CD4-positive, alpha-beta T cell (primary cell): ENCODE measurements at regions not wholly inside any gene's neighbourhood (a gene's known extent, or its start where the extent isn't known, plus 50 kb on each side); places are given as distances from the start of the nearest gene placed in this dataset.
"Not testable (repeated sequence)": the region's sequence is repeated elsewhere in the genome, so short reads cannot be mapped to it uniquely, and the experiment has no call there.

Source experiments
- ATAC-seq: fragments of 200-7000 bp; cut with Tn5 transposase; one replicate; pipeline ENCODE4 v1.10.0; 2022; ENCODE audit warnings: mild to moderate bottlenecking; ENCODE audit not compliant: poor library complexity
- CTCF ChIA-PET: fragments of 350-600 bp; sonication (Branson Sonifier 250); formaldehyde crosslinking; loops from one replicate; lab custom pipeline; 2021; ENCODE audit warnings: antibody characterized with exemption, inconsistent platforms; lab: Charles Lee
- POLR2A ChIA-PET: fragments of 350-600 bp; sonication (Branson Sonifier 250); formaldehyde crosslinking; loops from one replicate; lab custom pipeline; 2021; ENCODE audit warnings: antibody characterized with exemption, inconsistent platforms; lab: Charles Lee
- DNase-seq, 14 experiments: peaks; one replicate each; pipeline ENCODE4 v3.0.0-alpha.2; 2013 to 2020; ENCODE audit warnings: mixed read lengths in 2 of 14
- H3K27ac ChIP-seq, 2 donors: one replicate each; pipeline versions ENCODE4 v1.5.1 to v1.7.0; 2013; ENCODE audit warnings: low read length in 2 of 2, low read depth in 1 of 2, mild to moderate bottlenecking in 1 of 2
- H3K27me3 ChIP-seq, 2 experiments: 1 replicate in 1 of 2; 2 replicates in 1 of 2; pipeline versions ENCODE4 v1.6.1 to v1.7.0; 2013; ENCODE audit warnings: low read length in 2 of 2, control low read depth in 1 of 2, mild to moderate bottlenecking in 1 of 2, moderate library complexity in 1 of 2; ENCODE audit not compliant: insufficient read depth in 2 of 2, control insufficient read depth in 1 of 2
- H3K36me3 ChIP-seq: one replicate; pipeline ENCODE4 v1.6.1; 2013; ENCODE audit warnings: low read length, control low read depth; ENCODE audit not compliant: insufficient read depth
- H3K4me1 ChIP-seq: one replicate; pipeline ENCODE4 v1.6.1; 2013; ENCODE audit warnings: low read length, control low read depth; ENCODE audit not compliant: insufficient read depth
- H3K4me3 ChIP-seq: one replicate; pipeline ENCODE4 v1.5.1; 2013; ENCODE audit warnings: mild to moderate bottlenecking, low read length, moderate library complexity
- H3K9me3 ChIP-seq, 2 experiments: 1 replicate in 1 of 2; 2 replicates in 1 of 2; pipeline versions ENCODE4 v1.6.1 to v1.7.0; 2013; ENCODE audit warnings: low read length in 2 of 2, mild to moderate bottlenecking in 2 of 2, control low read depth in 1 of 2, moderate library complexity in 1 of 2; ENCODE audit not compliant: control insufficient read depth in 1 of 2, insufficient read depth in 1 of 2
- H3K27ac Mint-ChIP-seq: one replicate; pipeline ENCODE4 v1.8.0; 2020; ENCODE audit warnings: mixed read lengths
- H3K27me3 Mint-ChIP-seq: one replicate; pipeline ENCODE4 v1.8.0; 2021; ENCODE audit warnings: mixed read lengths
- H3K36me3 Mint-ChIP-seq: one replicate; pipeline ENCODE4 v1.8.0; 2021; ENCODE audit warnings: low read depth, mixed read lengths
- H3K4me1 Mint-ChIP-seq: one replicate; pipeline ENCODE4 v1.8.0; 2021; ENCODE audit warnings: low read depth, mixed read lengths
- H3K4me3 Mint-ChIP-seq: one replicate; pipeline ENCODE4 v1.8.0; 2020; ENCODE audit warnings: mild to moderate bottlenecking, mixed read lengths
- H3K9me3 Mint-ChIP-seq: one replicate; pipeline ENCODE4 v1.8.0; 2020; ENCODE audit warnings: mixed read lengths
- intact Hi-C, 2 experiments: fragments of 100-400 bp; cut with DNase I in 1 of 2; cut with micrococcal nuclease in 1 of 2; formaldehyde crosslinking; loops; one replicate each; pipeline versions ENCODE4 v1.15.1 to v1.9.0; 2023 to 2025; cut with DNase I, micrococcal nuclease
- TF ChIP-seq, protein P1 (sequence below): fragments of 200-600 bp; IDR thresholded peaks from one replicate; pipeline ENCODE4 v1.8.0; 2022; ENCODE audit warnings: antibody characterized with exemption, mild to moderate bottlenecking

DNA sequence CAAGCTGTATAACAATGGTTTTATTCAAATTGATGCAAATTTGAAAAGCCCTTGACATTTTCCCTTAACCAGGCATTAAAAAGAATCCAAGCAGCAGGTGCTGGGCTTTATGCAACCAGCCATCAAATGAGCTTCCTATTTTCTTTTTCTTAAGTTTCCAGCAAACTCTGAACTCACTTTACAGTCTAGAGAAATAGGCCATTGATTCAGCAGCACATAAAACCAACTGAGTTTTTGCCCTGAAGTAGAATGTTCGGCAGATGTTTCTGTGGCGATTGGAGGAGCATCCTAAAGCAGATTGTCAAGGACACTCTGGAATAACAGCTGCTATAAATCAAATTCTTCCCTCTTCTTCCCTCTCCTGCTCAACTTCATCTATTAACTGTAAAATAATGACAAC lies 582.8 kb upstream of the CPEB2 start:
- Mint-ChIP-seq H3K4me1 (no peaks in the 10 kb centered on the region), H3K36me3 (no peaks in the 10 kb centered on the region), H3K9me3 (peaks cover 2% of the 10 kb centered on the region), H3K27me3 (no peaks in the 10 kb centered on the region), H3K27ac (no peak overlapping the region), H3K4me3 (no peak overlapping the region)
- CTCF ChIA-PET: no interaction called here
- POLR2A ChIA-PET: no interaction called here
- H3K4me3 ChIP-seq: no peak overlapping the region
- no peak overlapping the region for H3K27ac ChIP-seq
- intact Hi-C loops: no loop called here
- no peaks in the 10 kb centered on the region for H3K27me3 ChIP-seq
- peaks cover 0 to 3% of the 10 kb centered on the region in 2 experiments for H3K9me3 ChIP-seq
- DNase-seq (no peak), ATAC-seq (no peak)
- H3K36me3 ChIP-seq: no peaks in the 10 kb centered on the region
- TF ChIP-seq, protein P1, sequence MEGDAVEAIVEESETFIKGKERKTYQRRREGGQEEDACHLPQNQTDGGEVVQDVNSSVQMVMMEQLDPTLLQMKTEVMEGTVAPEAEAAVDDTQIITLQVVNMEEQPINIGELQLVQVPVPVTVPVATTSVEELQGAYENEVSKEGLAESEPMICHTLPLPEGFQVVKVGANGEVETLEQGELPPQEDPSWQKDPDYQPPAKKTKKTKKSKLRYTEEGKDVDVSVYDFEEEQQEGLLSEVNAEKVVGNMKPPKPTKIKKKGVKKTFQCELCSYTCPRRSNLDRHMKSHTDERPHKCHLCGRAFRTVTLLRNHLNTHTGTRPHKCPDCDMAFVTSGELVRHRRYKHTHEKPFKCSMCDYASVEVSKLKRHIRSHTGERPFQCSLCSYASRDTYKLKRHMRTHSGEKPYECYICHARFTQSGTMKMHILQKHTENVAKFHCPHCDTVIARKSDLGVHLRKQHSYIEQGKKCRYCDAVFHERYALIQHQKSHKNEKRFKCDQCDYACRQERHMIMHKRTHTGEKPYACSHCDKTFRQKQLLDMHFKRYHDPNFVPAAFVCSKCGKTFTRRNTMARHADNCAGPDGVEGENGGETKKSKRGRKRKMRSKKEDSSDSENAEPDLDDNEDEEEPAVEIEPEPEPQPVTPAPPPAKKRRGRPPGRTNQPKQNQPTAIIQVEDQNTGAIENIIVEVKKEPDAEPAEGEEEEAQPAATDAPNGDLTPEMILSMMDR: no peak
- no peaks in the 10 kb centered on the region for H3K4me1 ChIP-seq

GRCh38 chr4:14426297-14426696 lies 576.0 kb upstream of the CPEB2 start:
- peaks cover 16% of the 10 kb centered on the region for H3K27me3 Mint-ChIP-seq
- H3K27ac ChIP-seq, intact Hi-C loops, H3K27ac Mint-ChIP-seq, CTCF ChIA-PET, POLR2A ChIA-PET, H3K4me1 Mint-ChIP-seq, H3K27me3 ChIP-seq, H3K36me3 ChIP-seq, ATAC-seq, DNase-seq, H3K36me3 Mint-ChIP-seq, H3K4me1 ChIP-seq, H3K9me3 ChIP-seq, H3K4me3 Mint-ChIP-seq, H3K4me3 ChIP-seq, H3K9me3 Mint-ChIP-seq: not testable (repeated sequence)

DNA sequence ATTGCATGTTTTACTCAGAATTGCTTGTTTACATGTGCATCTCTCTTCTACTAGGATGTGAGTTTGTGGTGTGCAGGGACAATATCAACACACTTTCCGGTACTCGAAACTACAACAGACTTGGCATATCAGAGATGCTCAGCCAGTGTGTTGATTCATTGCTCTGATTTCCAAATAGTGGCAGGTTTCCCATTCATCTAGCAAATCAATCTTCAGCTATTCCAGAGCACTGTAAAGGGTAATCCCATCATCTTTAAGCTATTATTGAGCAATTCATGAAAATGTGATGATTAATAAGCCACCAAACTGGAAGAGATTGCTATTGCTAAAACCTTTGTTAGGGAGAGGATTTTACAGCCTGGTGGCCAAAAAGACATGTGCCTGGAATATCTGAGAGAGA lies 574.2 kb upstream of the CPEB2 start:
- Histone ChIP-seq H3K4me1 (no peaks in the 10 kb centered on the region), H3K27ac (no peak overlapping the region), H3K4me3 (no peak overlapping the region), H3K9me3 (peaks cover 0 to 8% of the 10 kb centered on the region in 2 experiments), H3K36me3 (no peaks in the 10 kb centered on the region), H3K27me3 (no peaks in the 10 kb centered on the region)
- Mint-ChIP-seq H3K4me1 (no peaks in the 10 kb centered on the region), H3K36me3 (no peaks in the 10 kb centered on the region), H3K4me3 (no peak overlapping the region), H3K9me3 (no peaks in the 10 kb centered on the region), H3K27ac (no peak overlapping the region), H3K27me3 (peaks cover 16% of the 10 kb centered on the region)
- CTCF ChIA-PET: no interaction called here
- TF ChIP-seq, protein P1: no peak
- intact Hi-C loops: no loop called here
- POLR2A ChIA-PET: no interaction called here
- DNase-seq (no peak), ATAC-seq (no peak)
